Lower lobe of right lung (tissue), 2 donors: ENCODE measurements at regions not wholly inside any gene's neighbourhood (a gene's known extent, or its start where the extent isn't known, plus 50 kb on each side); places are given as distances from the start of the nearest gene placed in this dataset.

ENCODE experiments used
- ATAC-seq, 2 donors: fragments of 200-7000 bp; cut with Tn5 transposase; one replicate each; pipeline ENCODE4 v1.9.1; 2020 to 2022; ENCODE audit warnings: mild to moderate bottlenecking in 2 of 2, moderate library complexity in 2 of 2
- DNase-seq: peaks from one replicate; pipeline ENCODE4 v3.0.0-alpha.2; 2020
- H3K27ac ChIP-seq: fragments of 200-600 bp; one replicate; pipeline ENCODE4 v1.8.0; 2022
- H3K27me3 ChIP-seq: fragments of 200-600 bp; one replicate; pipeline ENCODE4 v1.8.0; 2022; ENCODE audit warnings: low read depth
- H3K36me3 ChIP-seq: fragments of 200-600 bp; one replicate; pipeline ENCODE4 v1.8.0; 2022; ENCODE audit warnings: mild to moderate bottlenecking
- H3K4me1 ChIP-seq: fragments of 200-600 bp; one replicate; pipeline ENCODE4 v1.8.0; 2022
- H3K4me3 ChIP-seq: fragments of 200-600 bp; one replicate; pipeline ENCODE4 v1.8.0; 2022; ENCODE audit warnings: mild to moderate bottlenecking
- H3K9me3 ChIP-seq: fragments of 200-600 bp; one replicate; pipeline ENCODE4 v1.8.0; 2022
- CTCF ChIP-seq: fragments of 200-600 bp; IDR thresholded peaks from one replicate; pipeline ENCODE4 v1.8.0; 2022; ENCODE audit warnings: antibody characterized with exemption, mild to moderate bottlenecking
- intact Hi-C: fragments of 100-400 bp; cut with DNase I; formaldehyde crosslinking; loops from one replicate; pipeline ENCODE4 v1.11.0; 2022
- donor health status: DM: no; HTN: yes; CAD: no; lungs with severe emphysema.

GRCh38 chr3:147582642-147583041 is 173.5 kb downstream of the ZIC1 start:
- intact Hi-C loops = no loop called here
- H3K4me3 ChIP-seq = no peak overlapping the region
- no peak overlapping the region for H3K27ac ChIP-seq
- H3K36me3 ChIP-seq = no peaks in the 10 kb centered on the region
- no peak for DNase-seq
- H3K9me3 ChIP-seq = no peaks in the 10 kb centered on the region
- no peaks in the 10 kb centered on the region for H3K27me3 ChIP-seq
- TF ChIP-seq CTCF = no peak
- no peaks in the 10 kb centered on the region for H3K4me1 ChIP-seq
- ATAC-seq = no peak

- ATAC-seq (no peak), DNase-seq (no peak)
- intact Hi-C loops = no loop called here
- Histone ChIP-seq H3K9me3 (no peaks in the 10 kb centered on the region), H3K27me3 (no peaks in the 10 kb centered on the region), H3K4me3 (no peak overlapping the region), H3K27ac (no peak overlapping the region), H3K4me1 (no peaks in the 10 kb centered on the region), H3K36me3 (no peaks in the 10 kb centered on the region)
- TF ChIP-seq CTCF = no peak
Measured at GRCh38 chr3:147589016-147589415, 179.9 kb downstream of the ZIC1 start.

GRCh38 chr3:147604136-147604535 is 195.0 kb downstream of the ZIC1 start:
- no peaks in the 10 kb centered on the region for H3K4me1 ChIP-seq
- ATAC-seq = no peak
- no peak for DNase-seq
- no peak overlapping the region for H3K4me3 ChIP-seq
- no peaks in the 10 kb centered on the region for H3K27me3 ChIP-seq
- no peaks in the 10 kb centered on the region for H3K36me3 ChIP-seq
- intact Hi-C loops = no loop called here
- H3K27ac ChIP-seq = no peak overlapping the region
- H3K9me3 ChIP-seq = peaks cover 2% of the 10 kb centered on the region
- no peak for TF ChIP-seq CTCF

GRCh38 chr3:147613725-147614124 is 204.6 kb downstream of the ZIC1 start:
- intact Hi-C loops = no loop called here
- no peak overlapping the region for H3K27ac ChIP-seq
- no peak overlapping the region for H3K4me3 ChIP-seq
- DNase-seq = no peak
- no peaks in the 10 kb centered on the region for H3K27me3 ChIP-seq
- H3K4me1 ChIP-seq = no peaks in the 10 kb centered on the region
- ATAC-seq = no peak
- H3K36me3 ChIP-seq = no peaks in the 10 kb centered on the region
- no peak for TF ChIP-seq CTCF
- no peaks in the 10 kb centered on the region for H3K9me3 ChIP-seq

GRCh38 chr3:147614210-147614609 is 205.0 kb downstream of the ZIC1 start:
- DNase-seq (no peak), ATAC-seq (no peak)
- TF ChIP-seq CTCF = no peak
- H3K27ac ChIP-seq = no peak overlapping the region
- intact Hi-C loops = no loop called here
- H3K36me3 ChIP-seq = no peaks in the 10 kb centered on the region
- no peak overlapping the region for H3K4me3 ChIP-seq
- H3K4me1 ChIP-seq = no peaks in the 10 kb centered on the region
- no peaks in the 10 kb centered on the region for H3K9me3 ChIP-seq
- no peaks in the 10 kb centered on the region for H3K27me3 ChIP-seq

GRCh38 chr3:147615035-147615434 is 205.9 kb downstream of the ZIC1 start:
- intact Hi-C loops = no loop called here
- Histone ChIP-seq H3K9me3 (no peaks in the 10 kb centered on the region), H3K27me3 (no peaks in the 10 kb centered on the region), H3K4me3 (no peak overlapping the region), H3K36me3 (no peaks in the 10 kb centered on the region), H3K4me1 (no peaks in the 10 kb centered on the region), H3K27ac (no peak overlapping the region)
- no peak for ATAC-seq
- TF ChIP-seq CTCF = no peak
- DNase-seq = no peak
